RCC 7860 (cell line): ENCODE measurements at regions not wholly inside any gene's neighbourhood (a gene's known extent, or its start where the extent isn't known, plus 50 kb on each side); places are given as distances from the start of the nearest gene placed in this dataset.
A peak's percentile ranks its signal among the peaks of the same experiment; 100 is the strongest.

Experiments
- DNase-seq: peaks from one replicate; pipeline ENCODE4 v3.0.0-alpha.2; 2015; ENCODE audit warnings: low spot score
- FAIRE-seq: peaks from 2 replicates; lab custom pipeline; 2012; peaks lifted over from hg19 to GRCh38; lab: Jason Lieb, UNC

GRCh38 chrX:42098900-42099299 lies 175.5 kb upstream of the CASK start:
- FAIRE-seq (no peak), DNase-seq (no peak)

- FAIRE-seq: peak; percentile 84
Observed at GRCh38 chrX:42097486-42097885, 174.1 kb upstream of the CASK start.

GRCh38 chrX:42096265-42096920 lies 173.0 kb upstream of the CASK start:
- FAIRE-seq: peak; percentile 100
- DNase-seq: peak; percentile 97

More at GRCh38 chrX:42097486-42097885, 174.1 kb upstream of the CASK start:
- peak; percentile 33 for DNase-seq

GRCh38 chrX:42094218-42094617 lies 170.9 kb upstream of the CASK start:
- DNase-seq (peak; percentile 69), FAIRE-seq (no peak)

- peak; percentile 84 for DNase-seq
- FAIRE-seq: peak; percentile 95
Observed at GRCh38 chrX:42093756-42094155, 170.4 kb upstream of the CASK start.

- DNase-seq (no peak), FAIRE-seq (no peak)
Observed at GRCh38 chrX:42090395-42090794, 167.0 kb upstream of the CASK start.

- DNase-seq (no peak), FAIRE-seq (no peak)
Observed at GRCh38 chrX:42089031-42089430, 165.7 kb upstream of the CASK start.

GRCh38 chrX:42087960-42088359 lies 164.6 kb upstream of the CASK start:
- no peak for DNase-seq
- FAIRE-seq: no peak

GRCh38 chrX:42085836-42086235 lies 162.5 kb upstream of the CASK start:
- peak; percentile 37 for DNase-seq

GRCh38 chrX:42079968-42080367 lies 156.6 kb upstream of the CASK start:
- DNase-seq: no peak
- no peak for FAIRE-seq

More at GRCh38 chrX:42085836-42086235, 162.5 kb upstream of the CASK start:
- peak; percentile 53 for FAIRE-seq

GRCh38 chrX:42077675-42078074 lies 154.3 kb upstream of the CASK start:
- FAIRE-seq (no peak), DNase-seq (no peak)

GRCh38 chrX:42075032-42075431 lies 151.7 kb upstream of the CASK start:
- FAIRE-seq: no peak
- no peak for DNase-seq

- no peak for FAIRE-seq
Observed at GRCh38 chrX:42073448-42073847, 150.1 kb upstream of the CASK start.

GRCh38 chrX:42070866-42071265 lies 147.5 kb upstream of the CASK start:
- DNase-seq (no peak), FAIRE-seq (no peak)

More at GRCh38 chrX:42073448-42073847, 150.1 kb upstream of the CASK start:
- DNase-seq: no peak

GRCh38 chrX:42054256-42054655 lies 130.9 kb upstream of the CASK start:
- no peak for DNase-seq
- no peak for FAIRE-seq

GRCh38 chrX:42050345-42050744 lies 127.0 kb upstream of the CASK start:
- DNase-seq (no peak), FAIRE-seq (no peak)

GRCh38 chrX:42047886-42048285 lies 124.5 kb upstream of the CASK start:
- DNase-seq: no peak
- FAIRE-seq: no peak

GRCh38 chrX:42028109-42028508 lies 104.8 kb upstream of the CASK start:
- FAIRE-seq (no peak), DNase-seq (no peak)

GRCh38 chrX:42027367-42028000 lies 104.1 kb upstream of the CASK start:
- DNase-seq (no peak), FAIRE-seq (no peak)

GRCh38 chrX:42025861-42026260 lies 102.5 kb upstream of the CASK start:
- DNase-seq (no peak), FAIRE-seq (no peak)

- FAIRE-seq (no peak), DNase-seq (no peak)
Observed at GRCh38 chrX:42023122-42023521, 99.8 kb upstream of the CASK start.

GRCh38 chrX:42022158-42022557 lies 98.8 kb upstream of the CASK start:
- DNase-seq (no peak), FAIRE-seq (no peak)

- DNase-seq (no peak), FAIRE-seq (no peak)
Observed at GRCh38 chrX:42021058-42021457, 97.7 kb upstream of the CASK start.
